GM23338 (cell line): ENCODE measurements at regions not wholly inside any gene's neighbourhood (a gene's known extent, or its start where the extent isn't known, plus 50 kb on each side); places are given as distances from the start of the nearest gene placed in this dataset.

ENCODE experiments used
- CREB1 ChIP-seq: fragments of 250-450 bp; sonication (Bioruptor Pico); IDR thresholded peaks from 2 replicates; pipeline ENCODE4 v1.5.0; 2020; ENCODE audit warnings: low read depth, mild to moderate bottlenecking, moderate library complexity
- EZH2 ChIP-seq: fragments of 200-600 bp; sonication (generic); IDR thresholded peaks from one replicate; pipeline ENCODE4 v1.8.0; 2017; ENCODE audit warnings: antibody characterized with exemption, mild to moderate bottlenecking, low read depth; ENCODE audit not compliant: unreplicated experiment
- EZH2phosphoT487 ChIP-seq: fragments of 200-600 bp; sonication (generic); IDR thresholded peaks from one replicate; pipeline ENCODE4 v1.8.1; 2018; ENCODE audit warnings: antibody characterized with exemption; ENCODE audit not compliant: unreplicated experiment
- JUNB ChIP-seq: IDR thresholded peaks from one replicate; pipeline ENCODE4 v1.6.1; 2016; ENCODE audit warnings: antibody characterized with exemption; ENCODE audit not compliant: unreplicated experiment
- NANOG ChIP-seq: IDR thresholded peaks from 2 replicates; pipeline ENCODE4 v1.6.1; 2016; ENCODE audit warnings: antibody characterized with exemption, borderline replicate concordance
- POLR2AphosphoS5 ChIP-seq: IDR thresholded peaks from 2 replicates; pipeline ENCODE4 v1.6.1; 2016; ENCODE audit warnings: antibody characterized with exemption, low read depth
- ZNF114 ChIP-seq: fragments of 250-450 bp; sonication (Bioruptor Pico); IDR thresholded peaks from 2 replicates; pipeline ENCODE4 v1.5.0; 2020; ENCODE audit warnings: mild to moderate bottlenecking, moderate library complexity
- ZNF331 ChIP-seq: fragments of 250-450 bp; sonication (Bioruptor Pico); IDR thresholded peaks from 2 replicates; pipeline ENCODE4 v1.5.0; 2020; ENCODE audit warnings: low read depth, mild to moderate bottlenecking, moderate library complexity
- TF ChIP-seq, protein P1 (sequence below), 2 experiments: fragments of 200-600 bp in 1 of 2; sonication (generic) in 1 of 2; conservative IDR thresholded peaks; 2 replicates each; pipeline versions ENCODE4 v1.5.1 to v1.6.1; 2016 to 2017; ENCODE audit warnings: antibody characterized with exemption in 2 of 2, low read depth in 2 of 2, mild to moderate bottlenecking in 2 of 2, moderate library complexity in 1 of 2
- TF ChIP-seq, protein P2 (sequence below): fragments of 250-450 bp; sonication (Bioruptor Pico); IDR thresholded peaks from 2 replicates; pipeline ENCODE4 v1.5.0; 2020; ENCODE audit warnings: mild to moderate bottlenecking, moderate library complexity
- TF ChIP-seq, protein P3 (sequence below): IDR thresholded peaks from one replicate; pipeline ENCODE4 v1.6.1; 2018; ENCODE audit warnings: antibody characterized with exemption; ENCODE audit not compliant: unreplicated experiment
- TF ChIP-seq, protein P4 (sequence below): IDR thresholded peaks from 2 replicates; pipeline ENCODE4 v1.6.1; 2016; ENCODE audit warnings: antibody characterized with exemption

DNA sequence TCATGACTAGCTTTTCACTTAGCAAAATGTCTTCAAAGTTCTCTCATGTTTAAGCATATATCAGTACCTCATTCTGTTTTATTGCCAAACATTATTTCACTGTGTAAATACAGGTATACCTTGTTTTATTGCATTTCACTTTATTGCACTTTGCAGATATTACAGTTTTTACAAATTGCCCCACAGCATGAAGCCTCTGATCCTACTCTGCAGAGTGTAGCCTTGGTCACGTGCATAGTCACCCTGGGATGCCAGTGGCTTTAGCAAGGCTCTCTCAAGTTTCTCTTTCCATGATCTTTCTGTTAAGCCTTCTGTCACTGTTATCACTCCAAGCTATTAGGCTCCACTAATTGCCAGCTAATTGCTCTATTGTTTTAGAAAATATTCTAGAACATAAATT lies 182.2 kb upstream of the GRIA1 start:
- TF ChIP-seq EZH2: no peak
- no peak for TF ChIP-seq POLR2AphosphoS5
- TF ChIP-seq EZH2phosphoT487: no peak
- TF ChIP-seq, protein P1, sequence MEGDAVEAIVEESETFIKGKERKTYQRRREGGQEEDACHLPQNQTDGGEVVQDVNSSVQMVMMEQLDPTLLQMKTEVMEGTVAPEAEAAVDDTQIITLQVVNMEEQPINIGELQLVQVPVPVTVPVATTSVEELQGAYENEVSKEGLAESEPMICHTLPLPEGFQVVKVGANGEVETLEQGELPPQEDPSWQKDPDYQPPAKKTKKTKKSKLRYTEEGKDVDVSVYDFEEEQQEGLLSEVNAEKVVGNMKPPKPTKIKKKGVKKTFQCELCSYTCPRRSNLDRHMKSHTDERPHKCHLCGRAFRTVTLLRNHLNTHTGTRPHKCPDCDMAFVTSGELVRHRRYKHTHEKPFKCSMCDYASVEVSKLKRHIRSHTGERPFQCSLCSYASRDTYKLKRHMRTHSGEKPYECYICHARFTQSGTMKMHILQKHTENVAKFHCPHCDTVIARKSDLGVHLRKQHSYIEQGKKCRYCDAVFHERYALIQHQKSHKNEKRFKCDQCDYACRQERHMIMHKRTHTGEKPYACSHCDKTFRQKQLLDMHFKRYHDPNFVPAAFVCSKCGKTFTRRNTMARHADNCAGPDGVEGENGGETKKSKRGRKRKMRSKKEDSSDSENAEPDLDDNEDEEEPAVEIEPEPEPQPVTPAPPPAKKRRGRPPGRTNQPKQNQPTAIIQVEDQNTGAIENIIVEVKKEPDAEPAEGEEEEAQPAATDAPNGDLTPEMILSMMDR (conservative IDR thresholded peaks at IDR 0.05; ENCODE audit: low read depth in 2 of 2): no peak
- TF ChIP-seq, protein P2, sequence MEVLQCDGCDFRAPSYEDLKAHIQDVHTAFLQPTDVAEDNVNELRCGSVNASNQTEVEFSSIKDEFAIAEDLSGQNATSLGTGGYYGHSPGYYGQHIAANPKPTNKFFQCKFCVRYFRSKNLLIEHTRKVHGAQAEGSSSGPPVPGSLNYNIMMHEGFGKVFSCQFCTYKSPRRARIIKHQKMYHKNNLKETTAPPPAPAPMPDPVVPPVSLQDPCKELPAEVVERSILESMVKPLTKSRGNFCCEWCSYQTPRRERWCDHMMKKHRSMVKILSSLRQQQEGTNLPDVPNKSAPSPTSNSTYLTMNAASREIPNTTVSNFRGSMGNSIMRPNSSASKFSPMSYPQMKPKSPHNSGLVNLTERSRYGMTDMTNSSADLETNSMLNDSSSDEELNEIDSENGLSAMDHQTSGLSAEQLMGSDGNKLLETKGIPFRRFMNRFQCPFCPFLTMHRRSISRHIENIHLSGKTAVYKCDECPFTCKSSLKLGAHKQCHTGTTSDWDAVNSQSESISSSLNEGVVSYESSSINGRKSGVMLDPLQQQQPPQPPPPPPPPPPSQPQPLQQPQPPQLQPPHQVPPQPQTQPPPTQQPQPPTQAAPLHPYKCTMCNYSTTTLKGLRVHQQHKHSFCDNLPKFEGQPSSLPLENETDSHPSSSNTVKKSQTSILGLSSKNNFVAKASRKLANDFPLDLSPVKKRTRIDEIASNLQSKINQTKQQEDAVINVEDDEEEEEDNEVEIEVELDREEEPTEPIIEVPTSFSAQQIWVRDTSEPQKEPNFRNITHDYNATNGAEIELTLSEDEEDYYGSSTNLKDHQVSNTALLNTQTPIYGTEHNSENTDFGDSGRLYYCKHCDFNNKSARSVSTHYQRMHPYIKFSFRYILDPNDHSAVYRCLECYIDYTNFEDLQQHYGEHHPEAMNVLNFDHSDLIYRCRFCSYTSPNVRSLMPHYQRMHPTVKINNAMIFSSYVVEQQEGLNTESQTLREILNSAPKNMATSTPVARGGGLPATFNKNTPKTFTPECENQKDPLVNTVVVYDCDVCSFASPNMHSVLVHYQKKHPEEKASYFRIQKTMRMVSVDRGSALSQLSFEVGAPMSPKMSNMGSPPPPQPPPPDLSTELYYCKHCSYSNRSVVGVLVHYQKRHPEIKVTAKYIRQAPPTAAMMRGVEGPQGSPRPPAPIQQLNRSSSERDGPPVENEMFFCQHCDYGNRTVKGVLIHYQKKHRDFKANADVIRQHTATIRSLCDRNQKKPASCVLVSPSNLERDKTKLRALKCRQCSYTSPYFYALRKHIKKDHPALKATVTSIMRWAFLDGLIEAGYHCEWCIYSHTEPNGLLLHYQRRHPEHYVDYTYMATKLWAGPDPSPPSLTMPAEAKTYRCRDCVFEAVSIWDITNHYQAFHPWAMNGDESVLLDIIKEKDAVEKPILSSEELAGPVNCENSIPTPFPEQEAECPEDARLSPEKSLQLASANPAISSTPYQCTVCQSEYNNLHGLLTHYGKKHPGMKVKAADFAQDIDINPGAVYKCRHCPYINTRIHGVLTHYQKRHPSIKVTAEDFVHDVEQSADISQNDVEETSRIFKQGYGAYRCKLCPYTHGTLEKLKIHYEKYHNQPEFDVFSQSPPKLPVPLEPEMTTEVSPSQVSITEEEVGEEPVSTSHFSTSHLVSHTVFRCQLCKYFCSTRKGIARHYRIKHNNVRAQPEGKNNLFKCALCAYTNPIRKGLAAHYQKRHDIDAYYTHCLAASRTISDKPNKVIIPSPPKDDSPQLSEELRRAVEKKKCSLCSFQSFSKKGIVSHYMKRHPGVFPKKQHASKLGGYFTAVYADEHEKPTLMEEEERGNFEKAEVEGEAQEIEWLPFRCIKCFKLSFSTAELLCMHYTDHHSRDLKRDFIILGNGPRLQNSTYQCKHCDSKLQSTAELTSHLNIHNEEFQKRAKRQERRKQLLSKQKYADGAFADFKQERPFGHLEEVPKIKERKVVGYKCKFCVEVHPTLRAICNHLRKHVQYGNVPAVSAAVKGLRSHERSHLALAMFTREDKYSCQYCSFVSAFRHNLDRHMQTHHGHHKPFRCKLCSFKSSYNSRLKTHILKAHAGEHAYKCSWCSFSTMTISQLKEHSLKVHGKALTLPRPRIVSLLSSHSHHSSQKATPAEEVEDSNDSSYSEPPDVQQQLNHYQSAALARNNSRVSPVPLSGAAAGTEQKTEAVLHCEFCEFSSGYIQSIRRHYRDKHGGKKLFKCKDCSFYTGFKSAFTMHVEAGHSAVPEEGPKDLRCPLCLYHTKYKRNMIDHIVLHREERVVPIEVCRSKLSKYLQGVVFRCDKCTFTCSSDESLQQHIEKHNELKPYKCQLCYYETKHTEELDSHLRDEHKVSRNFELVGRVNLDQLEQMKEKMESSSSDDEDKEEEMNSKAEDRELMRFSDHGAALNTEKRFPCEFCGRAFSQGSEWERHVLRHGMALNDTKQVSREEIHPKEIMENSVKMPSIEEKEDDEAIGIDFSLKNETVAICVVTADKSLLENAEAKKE (CRISPR knock-in tag): no peak
- TF ChIP-seq, protein P3, sequence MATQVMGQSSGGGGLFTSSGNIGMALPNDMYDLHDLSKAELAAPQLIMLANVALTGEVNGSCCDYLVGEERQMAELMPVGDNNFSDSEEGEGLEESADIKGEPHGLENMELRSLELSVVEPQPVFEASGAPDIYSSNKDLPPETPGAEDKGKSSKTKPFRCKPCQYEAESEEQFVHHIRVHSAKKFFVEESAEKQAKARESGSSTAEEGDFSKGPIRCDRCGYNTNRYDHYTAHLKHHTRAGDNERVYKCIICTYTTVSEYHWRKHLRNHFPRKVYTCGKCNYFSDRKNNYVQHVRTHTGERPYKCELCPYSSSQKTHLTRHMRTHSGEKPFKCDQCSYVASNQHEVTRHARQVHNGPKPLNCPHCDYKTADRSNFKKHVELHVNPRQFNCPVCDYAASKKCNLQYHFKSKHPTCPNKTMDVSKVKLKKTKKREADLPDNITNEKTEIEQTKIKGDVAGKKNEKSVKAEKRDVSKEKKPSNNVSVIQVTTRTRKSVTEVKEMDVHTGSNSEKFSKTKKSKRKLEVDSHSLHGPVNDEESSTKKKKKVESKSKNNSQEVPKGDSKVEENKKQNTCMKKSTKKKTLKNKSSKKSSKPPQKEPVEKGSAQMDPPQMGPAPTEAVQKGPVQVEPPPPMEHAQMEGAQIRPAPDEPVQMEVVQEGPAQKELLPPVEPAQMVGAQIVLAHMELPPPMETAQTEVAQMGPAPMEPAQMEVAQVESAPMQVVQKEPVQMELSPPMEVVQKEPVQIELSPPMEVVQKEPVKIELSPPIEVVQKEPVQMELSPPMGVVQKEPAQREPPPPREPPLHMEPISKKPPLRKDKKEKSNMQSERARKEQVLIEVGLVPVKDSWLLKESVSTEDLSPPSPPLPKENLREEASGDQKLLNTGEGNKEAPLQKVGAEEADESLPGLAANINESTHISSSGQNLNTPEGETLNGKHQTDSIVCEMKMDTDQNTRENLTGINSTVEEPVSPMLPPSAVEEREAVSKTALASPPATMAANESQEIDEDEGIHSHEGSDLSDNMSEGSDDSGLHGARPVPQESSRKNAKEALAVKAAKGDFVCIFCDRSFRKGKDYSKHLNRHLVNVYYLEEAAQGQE: no peak
- TF ChIP-seq NANOG: no peak
- TF ChIP-seq JUNB: no peak
- TF ChIP-seq CREB1: no peak
- no peak for TF ChIP-seq ZNF331 (CRISPR knock-in tag)
- no peak for TF ChIP-seq ZNF114
- TF ChIP-seq, protein P4, sequence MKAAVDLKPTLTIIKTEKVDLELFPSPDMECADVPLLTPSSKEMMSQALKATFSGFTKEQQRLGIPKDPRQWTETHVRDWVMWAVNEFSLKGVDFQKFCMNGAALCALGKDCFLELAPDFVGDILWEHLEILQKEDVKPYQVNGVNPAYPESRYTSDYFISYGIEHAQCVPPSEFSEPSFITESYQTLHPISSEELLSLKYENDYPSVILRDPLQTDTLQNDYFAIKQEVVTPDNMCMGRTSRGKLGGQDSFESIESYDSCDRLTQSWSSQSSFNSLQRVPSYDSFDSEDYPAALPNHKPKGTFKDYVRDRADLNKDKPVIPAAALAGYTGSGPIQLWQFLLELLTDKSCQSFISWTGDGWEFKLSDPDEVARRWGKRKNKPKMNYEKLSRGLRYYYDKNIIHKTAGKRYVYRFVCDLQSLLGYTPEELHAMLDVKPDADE: no peak
